ENCODE measurements at regions not wholly inside any gene's neighbourhood (a gene's known extent, or its start where the extent isn't known, plus 50 kb on each side); places are given as distances from the start of the nearest gene placed in this dataset.

DNA sequence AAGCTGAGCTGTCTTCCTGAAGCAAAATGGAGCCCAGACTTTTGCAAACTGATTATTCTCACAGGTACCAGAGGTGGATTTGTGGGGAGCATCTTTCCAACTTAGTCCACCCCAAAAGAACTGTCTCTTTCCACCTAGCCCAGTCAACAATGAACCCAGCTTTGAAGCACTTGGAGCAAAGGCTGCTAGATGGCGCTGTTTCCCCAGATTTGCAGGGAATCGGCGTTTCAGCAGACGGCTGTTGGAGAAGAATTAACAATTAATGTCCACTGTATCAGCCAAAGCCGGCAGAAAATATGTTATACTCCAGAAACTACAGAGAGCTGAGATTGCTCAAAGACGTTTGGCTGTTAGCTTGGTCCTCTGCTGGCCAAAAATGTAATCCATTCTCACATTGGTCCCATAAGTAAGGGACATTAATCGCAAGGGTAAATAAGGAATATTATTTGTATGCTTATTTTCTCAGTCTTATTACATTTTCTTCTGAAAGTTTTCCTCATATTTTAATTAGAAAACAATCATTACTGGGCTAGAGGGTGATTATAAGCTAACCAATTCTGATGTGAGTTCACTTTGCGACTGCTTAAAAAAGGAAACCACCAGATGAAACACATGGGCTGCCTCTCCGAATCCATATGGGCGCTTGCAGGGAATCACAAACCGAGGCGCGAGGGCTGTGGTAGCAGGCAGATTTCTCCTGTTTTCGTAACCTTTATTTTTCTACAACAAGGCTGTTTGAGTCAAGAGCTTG is 423.8 kb upstream of the MEX3C start:
- TF ChIP-seq CTCF (IDR thresholded peaks at IDR 0.05; ENCODE audit: low read depth, low read length) (peak; percentile 100), EZH2phosphoT487 (IDR thresholded peaks at IDR 0.05; ENCODE audit: low read depth) (no peak)
